ENCODE measurements at regions not wholly inside any gene's neighbourhood (a gene's known extent, or its start where the extent isn't known, plus 50 kb on each side); places are given as distances from the start of the nearest gene placed in this dataset.

GRCh38 chr2:74065456-74065855, 80.7 kb downstream of the TET3 start:
- no peak for TF ChIP-seq YY1 (IDR thresholded peaks at IDR 0.05)
- no peak for TF ChIP-seq EGR1 (IDR thresholded peaks at IDR 0.05; ENCODE audit: low read depth in 2 of 2)
- no peak for TF ChIP-seq CTCF (IDR thresholded peaks at IDR 0.05; ENCODE audit: low read depth, low read length, missing input control)
- no peak for TF ChIP-seq TAF1 (conservative IDR thresholded peaks at IDR 0.05)
- no peak for TF ChIP-seq SP1 (IDR thresholded peaks at IDR 0.05)
- no peak for TF ChIP-seq FOXA1 (IDR thresholded peaks at IDR 0.05)

Data from liver (tissue), 3 donors.